H1 (cell line): ENCODE measurements at regions not wholly inside any gene's neighbourhood (a gene's known extent, or its start where the extent isn't known, plus 50 kb on each side); places are given as distances from the start of the nearest gene placed in this dataset.
A peak's percentile ranks its signal among the peaks of the same experiment; 100 is the strongest.

Experiments used
- CTCF ChIA-PET: fragments of 300-600 bp; sonication (Branson Sonifier 250); formaldehyde crosslinking; loops from one replicate; lab custom pipeline; 2021; ENCODE audit not compliant: partially characterized antibody; lab: Charles Lee
- POLR2A ChIA-PET: fragments of 300-600 bp; sonication (Branson Sonifier 250); formaldehyde crosslinking; loops from one replicate; lab custom pipeline; 2021; ENCODE audit warnings: inconsistent platforms; ENCODE audit not compliant: partially characterized antibody; lab: Charles Lee
- DNase-seq, 2 experiments: peaks; one replicate each; pipeline versions ENCODE4 v3.0.0 to v3.0.0-alpha.2; 2010 to 2022; ENCODE audit warnings: low spot score in 2 of 2, low read depth in 1 of 2, mixed read lengths in 1 of 2
- FAIRE-seq: peaks from 2 replicates; lab custom pipeline; 2011; peaks lifted over from hg19 to GRCh38; lab: Jason Lieb, UNC
- H2AFZ ChIP-seq: 2 replicates; pipeline ENCODE4 v1.8.1; 2012; ENCODE audit warnings: low read length, inconsistent platforms
- H2AK5ac ChIP-seq: 2 replicates; pipeline ENCODE4 v1.6.1; 2013; ENCODE audit warnings: low read depth, low read length
- H2BK120ac ChIP-seq: replicated peaks from 2 replicates; pipeline ENCODE3; 2013; ENCODE audit warnings: low read depth, low read length, inconsistent platforms
- H2BK12ac ChIP-seq: 2 replicates; pipeline ENCODE4 v1.6.1; 2013; ENCODE audit warnings: low read depth, low read length
- H2BK15ac ChIP-seq: 2 replicates; pipeline ENCODE4 v1.6.1; 2013; ENCODE audit warnings: low read length
- H2BK20ac ChIP-seq: 2 replicates; pipeline ENCODE4 v1.6.1; 2013; ENCODE audit warnings: low read length
- H2BK5ac ChIP-seq: 2 replicates; pipeline ENCODE4 v1.6.1; 2013; ENCODE audit warnings: low read depth, low read length
- H3K14ac ChIP-seq: 2 replicates; pipeline ENCODE4 v1.6.1; 2013; ENCODE audit warnings: inconsistent platforms; ENCODE audit not compliant: insufficient read length
- H3K18ac ChIP-seq: 2 replicates; pipeline ENCODE4 v1.6.1; 2013; ENCODE audit warnings: low read length; ENCODE audit errors: extremely low read depth
- H3K23ac ChIP-seq: 2 replicates; pipeline ENCODE4 v1.6.1; 2013; ENCODE audit warnings: inconsistent platforms; ENCODE audit not compliant: insufficient read length
- H3K23me2 ChIP-seq: 2 replicates; pipeline ENCODE4 v1.6.1; 2013; ENCODE audit warnings: low read depth, low read length
- H3K27ac ChIP-seq: 2 replicates; pipeline ENCODE4 v1.6.1; 2011; ENCODE audit warnings: low read depth, low read length, inconsistent platforms
- H3K27me3 ChIP-seq, 4 experiments: replicated peaks in 1 of 4; 1 replicate in 1 of 4; 2 replicates in 3 of 4; pipeline versions ENCODE4 v1.6.1 to v1.8.1; 2011 to 2013; ENCODE audit warnings: low read length in 3 of 4, mild to moderate bottlenecking in 3 of 4, inconsistent platforms in 2 of 4, mixed read lengths in 2 of 4, moderate library complexity in 1 of 4; ENCODE audit not compliant: control insufficient read depth in 3 of 4, insufficient read depth in 3 of 4; ENCODE audit errors: extremely low read depth in 1 of 4
- H3K36me3 ChIP-seq, 4 experiments: 2 replicates each; pipeline versions ENCODE4 v1.6.1 to v1.8.1; 2011 to 2013; ENCODE audit warnings: mild to moderate bottlenecking in 4 of 4, low read length in 3 of 4, moderate library complexity in 2 of 4, control low read depth in 1 of 4, inconsistent platforms in 1 of 4; ENCODE audit not compliant: insufficient read depth in 4 of 4, control insufficient read depth in 2 of 4
- H3K4ac ChIP-seq: replicated peaks from 2 replicates; pipeline ENCODE3; 2013; ENCODE audit warnings: low read length, low read depth, mixed read lengths, inconsistent platforms; ENCODE audit not compliant: insufficient read length
- H3K4me1 ChIP-seq, 4 experiments: replicated peaks in 1 of 4; 1 replicate in 1 of 4; 2 replicates in 3 of 4; pipeline versions ENCODE4 v1.6.1 to v1.8.1; 2011 to 2013; ENCODE audit warnings: low read length in 3 of 4, inconsistent platforms in 2 of 4, mixed read lengths in 1 of 4; ENCODE audit not compliant: insufficient read depth in 4 of 4, control insufficient read depth in 3 of 4
- H3K4me2 ChIP-seq, 2 experiments: 2 replicates each; pipeline versions ENCODE4 v1.6.1 to v1.8.1; 2011 to 2013; ENCODE audit warnings: low read depth in 2 of 2, low read length in 2 of 2, control low read depth in 1 of 2, inconsistent platforms in 1 of 2, mild to moderate bottlenecking in 1 of 2; ENCODE audit not compliant: insufficient read depth in 1 of 2
- H3K4me3 ChIP-seq, 4 experiments: fragments of 200-600, 300-600 bp in 1 of 4; sonication (generic), shearing (Covaris generic), sonication (Bioruptor Twin) in 1 of 4; 2 replicates each; pipeline versions ENCODE4 v1.5.1 to v1.8.1; 2011 to 2016; ENCODE audit warnings: low read length in 4 of 4, low read depth in 3 of 4, control low read depth in 2 of 4, inconsistent platforms in 2 of 4, mild to moderate bottlenecking in 2 of 4, mixed read lengths in 1 of 4, moderate library complexity in 1 of 4; ENCODE audit not compliant: insufficient read depth in 2 of 4; ENCODE audit errors: extremely low read depth in 1 of 4
- H3K56ac ChIP-seq: replicated peaks from 2 replicates; pipeline ENCODE3; 2013; ENCODE audit warnings: low read depth, mild to moderate bottlenecking, mixed read lengths, low read length, inconsistent platforms; ENCODE audit not compliant: insufficient read length
- H3K79me1 ChIP-seq: 2 replicates; pipeline ENCODE4 v1.6.1; 2013; ENCODE audit warnings: low read depth, low read length, control low read depth
- H3K79me2 ChIP-seq, 2 experiments: 2 replicates each; pipeline versions ENCODE4 v1.6.1 to v1.8.1; 2012 to 2013; ENCODE audit warnings: low read length in 2 of 2, mild to moderate bottlenecking in 2 of 2, inconsistent platforms in 1 of 2; ENCODE audit not compliant: insufficient read depth in 2 of 2, control insufficient read depth in 1 of 2
- H3K9ac ChIP-seq, 4 experiments: replicated peaks in 1 of 4; 1 replicate in 1 of 4; 2 replicates in 3 of 4; pipeline versions ENCODE4 v1.6.1 to v1.8.1; 2011 to 2013; ENCODE audit warnings: low read depth in 3 of 4, low read length in 3 of 4, control low read depth in 2 of 4, mild to moderate bottlenecking in 2 of 4, moderate library complexity in 2 of 4, inconsistent platforms in 1 of 4; ENCODE audit errors: extremely low read depth in 1 of 4
- H3K9me3 ChIP-seq, 2 experiments: 2 replicates each; pipeline versions ENCODE4 v1.6.1 to v1.8.1; 2012 to 2013; ENCODE audit warnings: mild to moderate bottlenecking in 2 of 2, moderate library complexity in 2 of 2, control low read depth in 1 of 2, inconsistent platforms in 1 of 2, low read depth in 1 of 2, low read length in 1 of 2, mixed read lengths in 1 of 2; ENCODE audit not compliant: insufficient read depth in 2 of 2
- H4K20me1 ChIP-seq, 2 experiments: replicated peaks in 1 of 2; 2 replicates each; pipeline versions ENCODE3 to v1.8.1; 2011 to 2013; ENCODE audit warnings: inconsistent platforms in 2 of 2, low read length in 2 of 2, mild to moderate bottlenecking in 1 of 2; ENCODE audit not compliant: insufficient read depth in 2 of 2, control insufficient read depth in 1 of 2
- H4K5ac ChIP-seq: 2 replicates; pipeline ENCODE4 v1.6.1; 2013; ENCODE audit warnings: low read length, low read depth, mixed read lengths, inconsistent platforms; ENCODE audit not compliant: insufficient read length
- H4K8ac ChIP-seq: 2 replicates; pipeline ENCODE4 v1.8.0; 2013; ENCODE audit warnings: mild to moderate bottlenecking, moderate library complexity, low read length, inconsistent platforms; ENCODE audit not compliant: insufficient read depth; ENCODE audit errors: extremely low read depth
- H4K91ac ChIP-seq: replicated peaks from 2 replicates; pipeline ENCODE3; 2013; ENCODE audit warnings: low read length, mixed read lengths, inconsistent platforms; ENCODE audit not compliant: insufficient read length
- BACH1 ChIP-seq: IDR thresholded peaks from 2 replicates; pipeline ENCODE4 v1.6.1; 2012; ENCODE audit warnings: low read length, improper control_type of control experiment
- BRCA1 ChIP-seq: IDR thresholded peaks from 2 replicates; pipeline ENCODE4 v1.6.1; 2012; ENCODE audit warnings: low read depth, low read length, improper control_type of control experiment
- CBX8 ChIP-seq: fragments of 300-800, 300-1000 bp; sonication (generic); IDR thresholded peaks from 2 replicates; pipeline ENCODE4 v1.7.1; 2016; ENCODE audit warnings: low read depth, low read length, borderline replicate concordance
- JUN ChIP-seq: IDR thresholded peaks from 2 replicates; pipeline ENCODE4 v1.6.1; 2011; ENCODE audit warnings: low read depth, mild to moderate bottlenecking, improper control_type of control experiment, low read length
- NRF1 ChIP-seq: IDR thresholded peaks from 2 replicates; pipeline ENCODE4 v1.6.1; 2011; ENCODE audit warnings: mild to moderate bottlenecking, low read depth, low read length, improper control_type of control experiment
- RNF2 ChIP-seq: fragments of 200-900, 300-1000 bp; sonication (generic); IDR thresholded peaks from 2 replicates; pipeline ENCODE4 v1.7.1; 2016; ENCODE audit warnings: borderline replicate concordance, low read depth, mild to moderate bottlenecking, antibody characterized with exemption, low read length; ENCODE audit not compliant: poor library complexity, severe bottlenecking; ENCODE audit errors: missing control alignments
- SIN3A ChIP-seq, 2 experiments: IDR thresholded peaks in 1 of 2; conservative IDR thresholded peaks in 1 of 2; 2 replicates each; pipeline ENCODE4 v1.6.1; 2011 to 2012; ENCODE audit warnings: low read length in 2 of 2, improper control_type of control experiment in 1 of 2, low read depth in 1 of 2, mild to moderate bottlenecking in 1 of 2
- SUZ12 ChIP-seq: fragments of 200-600 bp; sonication (generic); IDR thresholded peaks from 2 replicates; pipeline ENCODE4 v1.6.1; 2012; ENCODE audit warnings: mild to moderate bottlenecking, inconsistent platforms, low read length, moderate library complexity, mixed read lengths
- TAF1 ChIP-seq: IDR thresholded peaks from 2 replicates; pipeline ENCODE4 v1.6.1; 2011; ENCODE audit warnings: mild to moderate bottlenecking, low read depth, low read length
- TAF7 ChIP-seq: optimal IDR thresholded peaks from 2 replicates; pipeline ENCODE3; 2011; ENCODE audit warnings: low read depth, mild to moderate bottlenecking, inconsistent platforms, low read length, moderate library complexity, borderline replicate concordance
- WGBS, 2 experiments: shearing (Covaris generic) in 1 of 2; methylation state at CpG; one replicate each; pipeline versions ENCODE4 v1.1.6 to v1.1.7; 2013 to 2015; ENCODE audit warnings: low lambda C conversion rate in 2 of 2, mixed read lengths in 2 of 2, inconsistent platforms in 1 of 2, low coverage in 1 of 2, missing lambda C conversion rate in 1 of 2; ENCODE audit not compliant: insufficient replicate concordance in 2 of 2, insufficient coverage in 1 of 2, insufficient read length in 1 of 2; ENCODE audit errors: extremely low coverage in 1 of 2, missing lambda C conversion rate in 1 of 2; 5-methylcytosine and 5-hydroxymethylcytosine counted together

DNA sequence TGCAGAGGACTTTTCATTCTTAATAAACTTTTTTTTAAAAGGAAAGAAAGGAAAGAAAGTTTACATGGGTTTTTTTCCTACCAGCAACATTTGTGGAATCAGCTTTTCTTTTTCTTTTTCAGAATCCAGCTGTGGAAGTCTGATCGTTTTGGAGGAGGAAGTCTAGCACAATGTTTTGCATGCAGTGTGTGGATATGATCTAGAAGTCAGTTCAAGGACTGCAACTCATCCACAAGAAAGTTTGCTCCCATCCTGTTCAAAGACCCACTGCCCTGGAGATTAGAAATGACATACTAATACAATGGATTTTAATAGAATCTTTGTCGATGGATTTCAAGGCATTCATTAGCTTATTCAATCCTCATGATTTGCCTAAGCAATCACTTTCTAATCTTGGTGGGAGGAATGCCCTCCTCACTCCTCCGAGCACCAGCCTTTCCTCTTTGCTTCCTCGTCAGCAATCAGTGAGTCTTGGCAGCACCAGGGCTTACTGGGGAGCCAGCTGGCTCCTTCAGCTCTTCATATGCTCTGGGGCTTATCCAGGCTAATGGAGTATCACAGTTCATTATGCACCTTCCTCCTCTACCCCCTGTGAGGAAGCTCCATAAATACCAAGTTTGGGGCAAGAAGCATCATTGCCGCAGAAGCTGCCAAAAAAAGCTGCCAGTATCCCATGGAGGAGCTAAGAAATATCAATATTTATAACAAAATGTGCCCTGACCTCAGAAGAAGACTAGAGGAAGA lies 392.3 kb upstream of the PKN2 start:
- H2BK15ac ChIP-seq = no peak overlapping the region
- no peak overlapping the region for H3K18ac ChIP-seq
- H2BK5ac ChIP-seq = no peak overlapping the region
- H2BK120ac ChIP-seq = no peak overlapping the region
- H3K27me3 ChIP-seq = no peaks in the 10 kb centered on the region
- H3K27ac ChIP-seq = no peak overlapping the region
- H4K91ac ChIP-seq = no peak overlapping the region
- ChIA-PET CTCF (interaction anchor here (2.4 kb wide), 1 partner anchor 11 kb away, joined by 19 read pairs; no protein-coding TSS in a partner anchor), POLR2A (no interaction called here)
- H3K14ac ChIP-seq = no peak overlapping the region
- H3K4me2 ChIP-seq = no peak overlapping the region
- H2AFZ ChIP-seq = peak overlapping the region; percentile 60; the same call in 1 of the 2 replicates
- H3K4me1 ChIP-seq = peaks cover 0 to 7% (median 2%) of the 10 kb centered on the region in 4 experiments; a peak in 2 of 7 replicates
- no peak overlapping the region for H3K23ac ChIP-seq
- H2BK20ac ChIP-seq = no peak overlapping the region
- TF ChIP-seq TAF7 (no peak), SIN3A (conservative IDR thresholded peaks at IDR 0.05 in 1 of 2, IDR thresholded peaks at IDR 0.05 in 1 of 2; ENCODE audit: low read depth in 1 of 2, low read length in 2 of 2) (no peak), SUZ12 (no peak), JUN (no peak), BACH1 (no peak), BRCA1 (no peak), TAF1 (no peak), CBX8 (no peak), NRF1 (no peak), RNF2 (no peak)
- no peak overlapping the region for H3K4me3 ChIP-seq
- no peaks in the 10 kb centered on the region for H4K20me1 ChIP-seq
- H3K79me1 ChIP-seq = no peaks in the 10 kb centered on the region
- no peak for DNase-seq
- FAIRE-seq = no peak
- H2AK5ac ChIP-seq = no peak overlapping the region
- no peaks in the 10 kb centered on the region for H3K9me3 ChIP-seq
- H3K56ac ChIP-seq = no peak overlapping the region
- 91% methylated on average over 5 of the region's 5 CpGs; no CpG with 5 or more reads in 1 of the 2 experiments for WGBS, 2 experiments
- H4K5ac ChIP-seq = no peak overlapping the region
- no peak overlapping the region for H3K4ac ChIP-seq
- no peak overlapping the region for H3K9ac ChIP-seq
- H3K79me2 ChIP-seq = no peaks in the 10 kb centered on the region
- H4K8ac ChIP-seq = no peak overlapping the region
- no peak overlapping the region for H2BK12ac ChIP-seq
- H3K36me3 ChIP-seq = no peaks in the 10 kb centered on the region
- no peaks in the 10 kb centered on the region; the same call in 1 of the 2 replicates for H3K23me2 ChIP-seq
